ENCODE measurements at regions not wholly inside any gene's neighbourhood (a gene's known extent, or its start where the extent isn't known, plus 50 kb on each side); places are given as distances from the start of the nearest gene placed in this dataset.

DNA sequence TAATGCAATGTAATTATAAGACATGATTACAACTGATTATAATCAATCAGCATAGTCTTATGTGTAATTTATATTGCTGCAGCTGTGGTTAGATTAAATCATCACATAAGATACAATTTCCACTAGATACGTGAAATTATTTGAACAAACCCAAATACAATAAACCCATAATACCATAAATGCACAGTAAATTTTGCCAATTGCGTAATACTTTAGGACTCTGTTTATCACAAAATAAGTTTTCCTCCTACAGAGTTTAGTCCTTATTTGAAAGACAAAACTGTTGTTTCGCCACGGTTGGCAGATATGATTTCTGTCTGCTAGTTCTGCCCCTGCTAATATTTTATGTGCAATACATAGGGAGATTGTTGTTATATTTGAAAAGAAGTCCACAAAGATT is 895.9 kb upstream of the ADGRL4 start:
- no peak for TF ChIP-seq POLR2A (IDR thresholded peaks at IDR 0.05)
- TF ChIP-seq, protein P1, sequence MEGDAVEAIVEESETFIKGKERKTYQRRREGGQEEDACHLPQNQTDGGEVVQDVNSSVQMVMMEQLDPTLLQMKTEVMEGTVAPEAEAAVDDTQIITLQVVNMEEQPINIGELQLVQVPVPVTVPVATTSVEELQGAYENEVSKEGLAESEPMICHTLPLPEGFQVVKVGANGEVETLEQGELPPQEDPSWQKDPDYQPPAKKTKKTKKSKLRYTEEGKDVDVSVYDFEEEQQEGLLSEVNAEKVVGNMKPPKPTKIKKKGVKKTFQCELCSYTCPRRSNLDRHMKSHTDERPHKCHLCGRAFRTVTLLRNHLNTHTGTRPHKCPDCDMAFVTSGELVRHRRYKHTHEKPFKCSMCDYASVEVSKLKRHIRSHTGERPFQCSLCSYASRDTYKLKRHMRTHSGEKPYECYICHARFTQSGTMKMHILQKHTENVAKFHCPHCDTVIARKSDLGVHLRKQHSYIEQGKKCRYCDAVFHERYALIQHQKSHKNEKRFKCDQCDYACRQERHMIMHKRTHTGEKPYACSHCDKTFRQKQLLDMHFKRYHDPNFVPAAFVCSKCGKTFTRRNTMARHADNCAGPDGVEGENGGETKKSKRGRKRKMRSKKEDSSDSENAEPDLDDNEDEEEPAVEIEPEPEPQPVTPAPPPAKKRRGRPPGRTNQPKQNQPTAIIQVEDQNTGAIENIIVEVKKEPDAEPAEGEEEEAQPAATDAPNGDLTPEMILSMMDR (IDR thresholded peaks at IDR 0.05) = no peak
